ENCODE measurements at regions not wholly inside any gene's neighbourhood (a gene's known extent, or its start where the extent isn't known, plus 50 kb on each side); places are given as distances from the start of the nearest gene placed in this dataset.
A peak's percentile ranks its signal among the peaks of the same experiment; 100 is the strongest.
"Not testable (repeated sequence)": the region's sequence is repeated elsewhere in the genome, so short reads cannot be mapped to it uniquely, and the experiment has no call there.

DNA sequence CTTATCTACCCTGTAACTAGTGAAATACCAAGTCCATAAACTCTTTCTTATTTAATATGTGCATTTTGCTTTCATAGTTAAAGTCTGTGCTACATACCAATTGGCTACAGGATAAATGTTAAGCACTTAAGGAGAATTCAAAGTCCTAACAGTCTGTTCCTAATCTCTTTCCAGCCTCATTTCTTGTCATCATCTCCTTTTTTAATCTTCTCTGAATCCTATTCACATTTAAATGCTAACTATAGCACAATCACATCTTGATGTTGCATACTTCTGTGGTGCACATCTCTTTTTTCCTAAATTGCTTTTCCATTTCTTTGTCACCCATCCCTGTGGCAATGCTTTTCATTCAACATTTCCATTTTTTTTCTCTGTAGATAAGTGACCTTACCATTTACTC is 996.1 kb upstream of the TYRP1 start:
- ChIA-PET POLR2A (ENCODE audit: low non-redundant PET) (no interaction called here), CTCF (no interaction called here)
- H3K36me3 ChIP-seq (ENCODE audit: insufficient read depth, low read length, poor library complexity, severe bottlenecking): no peaks in the 10 kb centered on the region
- no peak for DNase-seq (ENCODE audit: low spot score)
- H3K4me3 ChIP-seq (ENCODE audit: low read depth, low read length, poor library complexity, severe bottlenecking): no peak overlapping the region
- no peak overlapping the region for H3K27ac ChIP-seq (ENCODE audit: low read depth, low read length, poor library complexity, severe bottlenecking)
- H3K27me3 ChIP-seq (replicated peaks; ENCODE audit: insufficient read depth, low read depth, low read length, poor library complexity): no peaks in the 10 kb centered on the region
- H3K4me1 ChIP-seq (ENCODE audit: insufficient read depth, low read length, poor library complexity, severe bottlenecking): peaks cover 2% of the 10 kb centered on the region
- no TSS peak for BruUV-seq (replicated peaks)
- intact Hi-C loops (cut with micrococcal nuclease; ENCODE audit: unreplicated experiment): no loop called here
- no peaks in the 10 kb centered on the region for H3K9me3 ChIP-seq (ENCODE audit: low read depth, low read length, poor library complexity, severe bottlenecking)
- TF ChIP-seq, protein P1, sequence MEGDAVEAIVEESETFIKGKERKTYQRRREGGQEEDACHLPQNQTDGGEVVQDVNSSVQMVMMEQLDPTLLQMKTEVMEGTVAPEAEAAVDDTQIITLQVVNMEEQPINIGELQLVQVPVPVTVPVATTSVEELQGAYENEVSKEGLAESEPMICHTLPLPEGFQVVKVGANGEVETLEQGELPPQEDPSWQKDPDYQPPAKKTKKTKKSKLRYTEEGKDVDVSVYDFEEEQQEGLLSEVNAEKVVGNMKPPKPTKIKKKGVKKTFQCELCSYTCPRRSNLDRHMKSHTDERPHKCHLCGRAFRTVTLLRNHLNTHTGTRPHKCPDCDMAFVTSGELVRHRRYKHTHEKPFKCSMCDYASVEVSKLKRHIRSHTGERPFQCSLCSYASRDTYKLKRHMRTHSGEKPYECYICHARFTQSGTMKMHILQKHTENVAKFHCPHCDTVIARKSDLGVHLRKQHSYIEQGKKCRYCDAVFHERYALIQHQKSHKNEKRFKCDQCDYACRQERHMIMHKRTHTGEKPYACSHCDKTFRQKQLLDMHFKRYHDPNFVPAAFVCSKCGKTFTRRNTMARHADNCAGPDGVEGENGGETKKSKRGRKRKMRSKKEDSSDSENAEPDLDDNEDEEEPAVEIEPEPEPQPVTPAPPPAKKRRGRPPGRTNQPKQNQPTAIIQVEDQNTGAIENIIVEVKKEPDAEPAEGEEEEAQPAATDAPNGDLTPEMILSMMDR (conservative IDR thresholded peaks at IDR 0.05; ENCODE audit: low read depth, low read length): no peak
- TF ChIP-seq EZH2 (IDR thresholded peaks at IDR 0.05; ENCODE audit: borderline replicate concordance, low read depth, low read length, poor library complexity, severe bottlenecking): no peak

DNA sequence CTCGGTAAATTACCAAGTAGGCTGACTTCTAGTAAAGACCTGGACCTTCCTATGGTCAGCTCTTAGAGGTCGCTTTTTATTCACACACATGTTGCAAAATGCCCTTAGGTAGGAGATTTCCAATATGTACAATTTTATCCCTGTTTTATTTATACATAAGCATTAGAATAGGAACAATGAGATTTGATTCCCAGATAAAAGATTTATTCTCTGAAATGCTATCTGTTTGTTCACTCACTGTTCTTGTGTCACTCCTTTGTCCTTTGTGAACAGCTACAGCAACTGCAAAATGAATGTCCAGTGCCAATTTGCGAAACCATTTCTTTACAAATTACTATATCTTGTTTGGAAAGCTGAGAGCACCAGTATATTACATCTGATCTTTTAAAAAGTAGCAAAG is 991.5 kb upstream of the TYRP1 start:
- POLR2A ChIA-PET (ENCODE audit: low non-redundant PET): no interaction called here
- Histone ChIP-seq H3K27ac (ENCODE audit: low read depth, low read length, poor library complexity, severe bottlenecking) (no peak overlapping the region), H3K4me1 (ENCODE audit: insufficient read depth, low read length, poor library complexity, severe bottlenecking) (peaks cover 5% of the 10 kb centered on the region), H3K27me3 (replicated peaks; ENCODE audit: insufficient read depth, low read depth, low read length, poor library complexity) (no peaks in the 10 kb centered on the region), H3K4me3 (ENCODE audit: low read depth, low read length, poor library complexity, severe bottlenecking) (no peak overlapping the region), H3K9me3 (ENCODE audit: low read depth, low read length, poor library complexity, severe bottlenecking) (no peaks in the 10 kb centered on the region), H3K36me3 (ENCODE audit: insufficient read depth, low read length, poor library complexity, severe bottlenecking) (no peaks in the 10 kb centered on the region)
- intact Hi-C loops (cut with micrococcal nuclease; ENCODE audit: unreplicated experiment): no loop called here
- no peak for DNase-seq (ENCODE audit: low spot score)
- no peak for TF ChIP-seq EZH2 (IDR thresholded peaks at IDR 0.05; ENCODE audit: borderline replicate concordance, low read depth, low read length, poor library complexity, severe bottlenecking)
- TF ChIP-seq, protein P1 (conservative IDR thresholded peaks at IDR 0.05; ENCODE audit: low read depth, low read length): no peak
- CTCF ChIA-PET: no interaction called here
- BruUV-seq (replicated peaks): no TSS peak

DNA sequence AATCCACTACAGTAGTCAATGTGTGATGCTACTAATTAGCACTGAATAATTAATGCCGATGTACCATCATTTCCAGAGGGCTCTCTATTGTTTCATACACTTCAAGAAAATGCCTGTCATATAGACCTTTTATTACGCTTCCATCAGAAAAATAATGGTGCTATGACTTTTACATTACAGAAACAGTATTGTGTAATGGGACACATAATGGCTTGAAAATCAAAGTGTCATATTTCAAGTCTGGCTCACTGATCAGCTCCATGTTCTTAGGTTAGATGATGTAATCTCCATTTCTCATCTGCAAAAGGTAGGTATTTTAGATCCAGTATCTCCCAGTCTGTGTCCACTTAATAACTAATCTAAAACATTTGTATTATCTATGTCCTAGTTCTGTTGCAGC is 990.6 kb upstream of the TYRP1 start:
- TF ChIP-seq, protein P1 (conservative IDR thresholded peaks at IDR 0.05; ENCODE audit: low read depth, low read length): no peak
- no peak for TF ChIP-seq EZH2 (IDR thresholded peaks at IDR 0.05; ENCODE audit: borderline replicate concordance, low read depth, low read length, poor library complexity, severe bottlenecking)
- ChIA-PET POLR2A (ENCODE audit: low non-redundant PET) (no interaction called here), CTCF (no interaction called here)
- no peaks in the 10 kb centered on the region for H3K27me3 ChIP-seq (replicated peaks; ENCODE audit: insufficient read depth, low read depth, low read length, poor library complexity)
- no TSS peak for BruUV-seq (replicated peaks)
- peaks cover 5% of the 10 kb centered on the region for H3K4me1 ChIP-seq (ENCODE audit: insufficient read depth, low read length, poor library complexity, severe bottlenecking)
- H3K4me3 ChIP-seq (ENCODE audit: low read depth, low read length, poor library complexity, severe bottlenecking): no peak overlapping the region
- no peak overlapping the region for H3K27ac ChIP-seq (ENCODE audit: low read depth, low read length, poor library complexity, severe bottlenecking)
- peak; percentile 3 for DNase-seq (ENCODE audit: low spot score)
- no peaks in the 10 kb centered on the region for H3K9me3 ChIP-seq (ENCODE audit: low read depth, low read length, poor library complexity, severe bottlenecking)
- no peaks in the 10 kb centered on the region for H3K36me3 ChIP-seq (ENCODE audit: insufficient read depth, low read length, poor library complexity, severe bottlenecking)
- intact Hi-C loops (cut with micrococcal nuclease; ENCODE audit: unreplicated experiment): no loop called here

DNA sequence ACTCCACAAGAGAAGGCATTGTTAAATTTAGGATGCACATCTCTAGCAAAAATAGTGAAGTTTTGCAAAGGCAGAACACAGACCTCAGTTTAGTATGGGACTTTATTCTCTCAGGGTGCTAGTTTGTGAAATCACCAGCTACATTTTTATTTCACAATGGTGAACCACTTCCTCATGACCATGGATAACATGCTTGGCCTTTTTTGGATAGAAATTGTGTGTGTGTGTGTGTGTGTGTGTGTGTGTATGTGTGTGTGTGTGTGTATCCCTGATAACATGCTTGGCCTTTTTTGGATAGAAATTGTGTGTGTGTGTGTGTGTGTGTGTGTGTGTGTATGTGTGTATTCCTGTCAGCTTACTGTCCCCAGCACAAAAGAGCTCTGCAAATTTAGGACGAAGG is 989.0 kb upstream of the TYRP1 start:
- POLR2A ChIA-PET (ENCODE audit: low non-redundant PET); intact Hi-C loops (cut with micrococcal nuclease; ENCODE audit: unreplicated experiment); H3K36me3 ChIP-seq (ENCODE audit: insufficient read depth, low read length, poor library complexity, severe bottlenecking); H3K27ac ChIP-seq (ENCODE audit: low read depth, low read length, poor library complexity, severe bottlenecking); H3K9me3 ChIP-seq (ENCODE audit: low read depth, low read length, poor library complexity, severe bottlenecking); H3K4me3 ChIP-seq (ENCODE audit: low read depth, low read length, poor library complexity, severe bottlenecking); BruUV-seq (replicated peaks); H3K27me3 ChIP-seq (replicated peaks; ENCODE audit: insufficient read depth, low read depth, low read length, poor library complexity); H3K4me1 ChIP-seq (ENCODE audit: insufficient read depth, low read length, poor library complexity, severe bottlenecking); CTCF ChIA-PET; DNase-seq (ENCODE audit: low spot score): not testable (repeated sequence)
